ENCODE measurements at regions not wholly inside any gene's neighbourhood (a gene's known extent, or its start where the extent isn't known, plus 50 kb on each side); places are given as distances from the start of the nearest gene placed in this dataset.

- H2AFZ ChIP-seq (ENCODE audit: control insufficient read depth, low read depth, low read length), result no peak overlapping the region
- no peak for ATAC-seq
- intact Hi-C loops (cut with micrococcal nuclease; ENCODE audit: unreplicated experiment) (no loop called here), in situ Hi-C loops (cut with MboI) (no loop called here)
- FAIRE-seq, result no peak
- TF ChIP-seq EGR1 (IDR thresholded peaks at IDR 0.05; ENCODE audit: borderline replicate concordance in 1 of 2, low read depth in 2 of 2, low read length in 2 of 2) (no peak), CREB1 (IDR thresholded peaks at IDR 0.05; ENCODE audit: low read depth) (no peak), CREM (IDR thresholded peaks at IDR 0.05; ENCODE audit: low read depth) (no peak), SMC3 (IDR thresholded peaks at IDR 0.05; ENCODE audit: borderline replicate concordance, low read length) (no peak), NR2C2 (IDR thresholded peaks at IDR 0.05; ENCODE audit: borderline replicate concordance, control insufficient read depth, insufficient read length, low read depth) (no peak), MYB (IDR thresholded peaks at IDR 0.05; ENCODE audit: borderline replicate concordance, low read depth, low read length) (no peak), RELB (IDR thresholded peaks at IDR 0.05; ENCODE audit: low read depth) (no peak), CBX3 (IDR thresholded peaks at IDR 0.05; ENCODE audit: borderline replicate concordance, low read depth) (no peak), LARP7 (IDR thresholded peaks at IDR 0.05) (no peak), RELA (IDR thresholded peaks at IDR 0.05; ENCODE audit: borderline replicate concordance, partially characterized antibody) (no peak), STAT3 (IDR thresholded peaks at IDR 0.05; ENCODE audit: low read depth, low read length) (no peak), ZBED1 (IDR thresholded peaks at IDR 0.05; ENCODE audit: borderline replicate concordance) (no peak), TAF1 (IDR thresholded peaks at IDR 0.05; ENCODE audit: borderline replicate concordance, low read depth, low read length) (no peak), ZNF24 (IDR thresholded peaks at IDR 0.05) (no peak), NFYA (IDR thresholded peaks at IDR 0.05; ENCODE audit: borderline replicate concordance, low read depth, low read length) (no peak)
- no peak overlapping the region for H3K27ac ChIP-seq (ENCODE audit: control insufficient read depth, insufficient read depth)
- ChIA-PET POLR2A (no interaction called here), CTCF (interaction anchor here (1.2 kb wide), 1 partner anchor 353 kb away, joined by 3 read pairs; no protein-coding TSS in a partner anchor), RAD21 (ENCODE audit: unreplicated experiment) (no interaction called here), SMC1A (ENCODE audit: uncharacterized antibody, unreplicated experiment) (no interaction called here)
- no peaks in the 10 kb centered on the region for H3K4me1 ChIP-seq (ENCODE audit: control insufficient read depth, insufficient read depth, low read length)
- DNase-seq (ENCODE audit: low read depth, low spot score), result no peak
- H3K79me2 ChIP-seq (ENCODE audit: control insufficient read depth, insufficient read depth, low read length), result no peaks in the 10 kb centered on the region
- H3K4me3 ChIP-seq, result no peak overlapping the region
- H3K9ac ChIP-seq (ENCODE audit: control insufficient read depth, insufficient read depth, low read length), result no peak overlapping the region
- no TSS peak for BruUV-seq (replicated peaks)
- no peaks in the 10 kb centered on the region for H3K36me3 ChIP-seq (ENCODE audit: control insufficient read depth in 2 of 2, insufficient read depth in 2 of 2, low read length in 1 of 2)
- H3K9me3 ChIP-seq (replicated peaks; ENCODE audit: control insufficient read depth, insufficient read depth, low read length), result no peaks in the 10 kb centered on the region
- 49% methylated on average over 19 of the region's 19 CpGs for WGBS (ENCODE audit: insufficient coverage, insufficient replicate concordance, low lambda C conversion rate, missing lambda C conversion rate)
- no peaks in the 10 kb centered on the region; a peak in 1 of 4 replicates for H3K27me3 ChIP-seq (replicated peaks in 1 of 2; ENCODE audit: control insufficient read depth in 2 of 2, insufficient read depth in 2 of 2, low read length in 1 of 2)
- no peaks in the 10 kb centered on the region for H4K20me1 ChIP-seq (ENCODE audit: control insufficient read depth, insufficient read depth)
- no peak overlapping the region for H3K4me2 ChIP-seq (ENCODE audit: control insufficient read depth, insufficient read depth)
These were observed 482.8 kb upstream of the SULF2 start for GRCh38 chr20:48267860-48268633.
